ENCODE measurements at regions not wholly inside any gene's neighbourhood (a gene's known extent, or its start where the extent isn't known, plus 50 kb on each side); places are given as distances from the start of the nearest gene placed in this dataset.

DNA sequence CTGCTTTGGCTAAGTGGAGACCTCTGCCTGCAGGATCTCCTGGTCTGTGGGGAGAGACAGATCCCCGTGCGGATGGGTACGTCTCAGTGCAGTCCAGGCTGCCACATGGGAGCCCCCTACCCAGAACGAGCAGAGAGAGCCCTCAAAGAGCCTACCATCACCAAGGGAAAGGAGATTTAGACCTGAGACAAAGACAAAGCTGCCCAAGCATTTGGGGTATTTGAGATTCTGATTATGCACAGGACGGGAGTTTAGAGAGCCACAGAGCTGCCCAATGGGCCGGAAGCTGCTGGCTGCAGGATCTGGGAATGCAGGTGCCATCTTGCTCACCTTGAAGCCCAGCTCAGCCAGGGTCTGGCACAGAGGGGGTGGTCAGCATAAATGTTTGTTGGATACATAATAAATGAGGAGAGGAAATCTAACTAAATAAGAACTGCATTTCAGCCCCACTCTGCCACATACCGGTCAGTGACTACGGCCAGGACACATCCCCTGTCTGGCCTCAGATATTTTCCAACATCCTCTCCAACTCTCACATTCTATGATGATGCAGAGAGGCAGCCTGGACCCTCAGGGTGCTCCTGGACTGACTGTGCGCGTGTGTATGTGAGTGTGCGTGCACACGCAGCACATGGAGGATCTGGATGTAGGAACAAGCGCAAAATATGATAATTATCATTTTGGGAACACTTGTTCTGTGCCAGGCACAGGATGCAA, 157.8 kb downstream of the FGF18 start:
- no peak for TF ChIP-seq JUND (IDR thresholded peaks at IDR 0.05; ENCODE audit: low read depth)
- in situ Hi-C loops (cut with HindIII; ENCODE audit: low pct_unique_long_range_greater_than_20kb, low sequenced_read_pairs) = no loop called here
- no peak for DNase-seq (ENCODE audit: low read depth in 1 of 2, low spot score in 1 of 2)

DNA sequence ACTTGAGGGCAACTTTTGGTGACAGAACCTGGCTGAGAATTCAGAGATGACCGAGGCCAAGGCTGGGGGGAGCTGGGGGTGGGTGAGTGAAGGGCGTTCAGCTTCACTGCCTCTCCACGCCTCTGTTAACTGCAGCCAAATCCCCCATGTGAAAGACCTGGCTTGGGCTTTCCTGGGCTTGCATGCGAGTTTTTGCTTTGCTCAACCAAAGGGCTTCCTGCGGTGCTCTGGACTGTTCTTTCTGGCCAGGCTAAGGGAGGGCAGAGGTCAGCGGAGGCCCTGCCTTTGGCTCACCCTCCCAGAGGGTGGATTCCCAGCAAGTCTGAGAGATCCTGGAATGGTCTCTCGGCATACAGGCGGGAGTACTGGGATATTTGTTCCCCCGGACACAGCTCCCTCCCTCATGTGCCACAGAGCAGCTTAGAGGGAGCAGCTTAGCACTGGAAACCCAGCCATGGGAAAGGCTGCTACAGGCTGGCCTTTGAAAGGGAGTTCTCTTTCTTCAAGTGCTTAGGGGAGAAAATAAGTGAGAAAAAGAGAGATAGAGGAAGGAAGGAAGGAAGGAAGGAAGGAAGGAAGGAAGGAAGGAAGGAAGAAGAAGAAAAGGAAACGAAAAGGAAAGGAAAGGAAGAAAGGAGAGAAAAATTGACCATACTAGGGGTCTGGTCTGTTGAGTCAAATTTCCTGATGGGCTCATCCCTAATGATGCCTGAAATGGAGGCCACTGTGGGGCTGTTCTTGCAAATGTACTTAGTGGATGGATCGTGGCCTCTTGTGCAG, 158.8 kb downstream of the FGF18 start:
- in situ Hi-C loops (cut with HindIII; ENCODE audit: low pct_unique_long_range_greater_than_20kb, low sequenced_read_pairs) = no loop called here
- DNase-seq (ENCODE audit: low read depth in 1 of 2, low spot score in 1 of 2) = no peak

DNA sequence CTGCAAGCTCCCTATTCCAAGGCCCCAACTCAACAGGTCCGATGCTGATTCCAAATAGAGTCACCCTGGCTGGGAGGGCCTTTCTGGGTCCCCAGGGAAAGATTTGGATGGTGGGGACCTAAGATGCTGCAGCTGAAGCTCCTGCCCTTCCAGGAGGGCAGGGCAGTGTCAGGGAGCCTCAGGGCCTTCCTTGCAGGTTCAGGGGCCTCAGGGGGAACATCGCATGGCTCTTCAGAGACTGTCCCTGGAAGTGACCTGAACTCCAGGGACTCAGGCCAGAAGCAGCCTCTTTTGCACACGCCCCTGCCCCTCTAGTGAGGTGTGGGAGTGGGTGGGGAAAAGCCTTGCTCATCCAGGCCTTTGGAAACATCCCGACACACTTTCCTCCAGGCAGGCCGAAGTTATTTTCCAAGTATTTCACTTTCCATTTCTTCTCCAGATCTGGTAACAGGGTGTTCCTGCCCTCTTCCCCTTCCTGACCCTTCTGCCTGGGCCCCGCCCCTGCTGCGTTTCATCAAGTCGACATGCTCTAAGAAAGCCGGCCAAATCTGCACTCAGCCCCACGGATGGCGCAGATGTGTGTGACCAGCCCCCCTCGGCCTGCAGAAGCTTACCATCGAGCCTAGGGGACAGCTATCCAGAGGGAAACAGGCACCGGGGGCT, 159.5 kb downstream of the FGF18 start:
- TF ChIP-seq JUND (IDR thresholded peaks at IDR 0.05; ENCODE audit: low read depth) = no peak
- DNase-seq (ENCODE audit: low read depth in 1 of 2, low spot score in 1 of 2) = no peak
- in situ Hi-C loops (cut with HindIII; ENCODE audit: low pct_unique_long_range_greater_than_20kb, low sequenced_read_pairs) = no loop called here

More for the DNA sequence above, 158.8 kb downstream of the FGF18 start:
- TF ChIP-seq JUND (IDR thresholded peaks at IDR 0.05; ENCODE audit: low read depth) = no peak

DNA sequence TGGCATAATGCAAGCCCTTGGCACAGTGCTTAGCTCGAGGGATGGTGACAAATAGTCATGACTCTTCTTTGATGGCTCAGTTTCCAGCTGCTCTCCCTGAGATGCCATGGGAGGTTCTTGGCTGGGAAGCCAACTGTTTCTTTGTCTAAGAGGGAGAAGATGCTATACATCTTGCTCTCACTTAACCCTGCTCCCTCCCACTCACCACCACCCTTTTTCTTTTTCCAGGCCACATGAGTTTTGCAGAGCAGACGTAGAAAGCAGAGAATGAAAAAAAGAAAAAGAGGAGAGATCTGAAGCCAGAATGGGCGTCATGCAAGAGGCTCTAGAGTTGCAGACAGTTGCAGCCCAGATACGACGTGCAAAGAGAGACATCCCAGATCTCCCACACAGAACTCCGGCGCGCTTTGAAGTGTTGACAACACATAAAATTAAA, 160.5 kb downstream of the FGF18 start:
- no peak for DNase-seq (ENCODE audit: low read depth in 1 of 2, low spot score in 1 of 2)
- no peak for TF ChIP-seq JUND (IDR thresholded peaks at IDR 0.05; ENCODE audit: low read depth)
- in situ Hi-C loops (cut with HindIII; ENCODE audit: low pct_unique_long_range_greater_than_20kb, low sequenced_read_pairs) = no loop called here

DNA sequence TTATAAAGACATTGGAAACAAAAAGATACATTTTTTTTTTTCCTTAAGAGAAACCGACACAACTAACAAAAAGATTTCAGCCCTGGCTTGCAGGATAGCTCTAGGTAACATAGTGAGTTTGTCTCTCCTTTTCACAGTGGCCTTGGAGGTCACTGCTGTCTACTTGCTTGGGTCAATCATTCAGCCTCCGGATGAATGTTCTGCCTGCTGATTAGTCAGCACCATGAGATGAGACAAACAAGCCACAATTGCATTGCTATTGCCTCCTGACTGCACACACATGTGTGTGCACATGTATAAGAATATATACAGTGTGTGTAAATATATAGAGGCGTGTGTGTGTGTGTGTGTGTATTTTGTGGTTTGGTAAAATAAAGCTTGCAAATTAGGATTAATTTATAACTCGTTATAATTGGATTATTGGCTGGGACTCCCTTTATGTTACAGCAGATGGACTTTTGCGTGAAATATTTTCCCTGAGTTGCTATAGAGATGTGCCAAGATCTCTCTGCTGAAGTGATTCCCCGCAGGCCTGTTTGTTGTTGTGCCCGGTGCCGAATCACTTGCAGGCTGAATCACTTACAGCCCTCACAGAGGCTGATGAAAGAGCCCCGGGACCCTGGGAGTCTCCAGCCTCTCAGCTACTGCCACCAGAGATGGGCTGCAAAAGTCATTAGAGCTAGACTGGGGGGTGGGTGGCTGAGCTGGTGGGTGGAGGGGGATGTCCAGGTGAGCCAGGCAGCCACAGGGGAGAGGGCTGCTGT, 161.2 kb downstream of the FGF18 start:
- TF ChIP-seq JUND (IDR thresholded peaks at IDR 0.05; ENCODE audit: low read depth) = no peak
- DNase-seq (ENCODE audit: low read depth in 1 of 2, low spot score in 1 of 2) = no peak
- in situ Hi-C loops (cut with HindIII; ENCODE audit: low pct_unique_long_range_greater_than_20kb, low sequenced_read_pairs) = no loop called here

DNA sequence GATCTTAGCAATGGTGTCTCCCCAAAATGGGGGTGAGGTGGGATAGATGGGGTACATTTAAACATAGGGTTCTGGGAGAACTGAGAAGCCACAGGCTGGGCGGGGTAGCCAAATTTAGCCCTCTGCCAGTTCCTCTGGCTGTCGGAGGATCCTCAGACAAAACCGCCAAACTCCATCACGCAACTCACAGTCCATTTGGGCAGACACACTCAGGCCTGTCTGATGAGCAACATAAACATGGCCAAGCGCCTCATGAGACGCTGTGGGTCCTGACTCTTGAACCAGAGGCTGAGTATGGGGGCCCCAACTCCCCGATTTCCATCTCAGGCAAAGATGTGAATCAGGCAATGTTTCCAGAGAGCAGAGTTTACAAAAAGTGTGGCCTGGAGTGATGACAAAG, 162.3 kb downstream of the FGF18 start:
- no peak for DNase-seq (ENCODE audit: low read depth in 1 of 2, low spot score in 1 of 2)
- TF ChIP-seq JUND (IDR thresholded peaks at IDR 0.05; ENCODE audit: low read depth) = no peak
- in situ Hi-C loops (cut with HindIII; ENCODE audit: low pct_unique_long_range_greater_than_20kb, low sequenced_read_pairs) = no loop called here

DNA sequence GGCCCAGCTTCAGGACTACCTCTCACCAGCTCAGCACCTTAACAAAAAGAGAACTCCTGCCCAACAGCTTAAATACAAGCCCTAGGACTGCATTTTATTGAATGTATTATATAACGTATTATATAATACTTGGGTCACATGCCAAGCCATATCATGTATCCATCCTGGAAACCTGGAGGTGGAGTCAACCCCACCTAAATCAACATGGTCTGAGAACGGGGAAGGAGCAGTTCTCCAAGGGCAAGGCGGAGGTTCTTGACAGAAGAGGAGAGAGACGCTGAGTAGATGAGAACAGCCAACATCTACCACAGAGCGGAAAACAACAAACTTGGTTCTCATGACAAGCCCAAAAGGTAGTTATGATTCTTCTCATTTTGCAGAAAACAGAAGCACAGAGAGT, 163.4 kb downstream of the FGF18 start:
- in situ Hi-C loops (cut with HindIII; ENCODE audit: low pct_unique_long_range_greater_than_20kb, low sequenced_read_pairs) = no loop called here
- TF ChIP-seq JUND (IDR thresholded peaks at IDR 0.05; ENCODE audit: low read depth) = no peak
- DNase-seq (ENCODE audit: low read depth in 1 of 2, low spot score in 1 of 2) = no peak

DNA sequence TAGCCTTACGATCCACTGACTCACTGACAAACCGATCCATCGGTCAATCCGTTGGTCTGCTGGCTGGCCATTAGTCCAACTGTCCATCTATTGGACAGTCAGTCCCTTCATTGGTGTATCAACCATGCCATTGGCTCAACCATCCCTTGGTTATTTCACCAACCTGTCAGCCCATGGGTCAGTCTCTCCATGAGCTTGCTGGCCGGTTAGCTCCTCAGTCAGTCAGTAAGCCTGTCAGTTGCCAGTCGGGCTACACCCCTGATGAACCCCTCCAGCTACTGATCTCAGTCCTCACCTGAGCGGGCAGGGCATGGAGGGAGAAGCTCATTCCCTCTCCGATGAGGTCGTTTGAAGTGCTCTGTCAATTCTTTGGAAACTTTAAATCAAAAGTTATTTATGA, 166.5 kb downstream of the FGF18 start:
- DNase-seq (ENCODE audit: low read depth in 1 of 2, low spot score in 1 of 2) = no peak
- in situ Hi-C loops (cut with HindIII; ENCODE audit: low pct_unique_long_range_greater_than_20kb, low sequenced_read_pairs) = no loop called here
- no peak for TF ChIP-seq JUND (IDR thresholded peaks at IDR 0.05; ENCODE audit: low read depth)

DNA sequence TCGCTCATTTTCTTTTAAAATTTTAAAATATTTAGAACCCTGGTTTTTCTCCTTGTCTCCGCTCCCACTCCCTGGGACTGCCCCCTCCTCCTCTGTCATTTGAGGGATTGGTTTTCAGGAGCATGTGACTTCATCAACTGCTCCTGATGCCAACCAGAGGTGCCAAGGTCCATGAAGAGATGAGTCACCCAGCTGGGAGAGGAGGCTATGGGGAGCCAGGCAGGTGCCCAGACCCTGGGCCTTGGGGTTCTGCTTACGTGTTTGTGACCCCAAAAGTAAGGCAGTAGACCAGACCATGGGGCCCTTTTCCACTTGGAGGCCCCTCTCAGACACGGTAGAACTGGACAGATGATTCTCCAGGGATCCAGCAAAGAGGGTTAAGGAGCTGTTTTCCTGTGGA, 167.0 kb downstream of the FGF18 start:
- no peak for TF ChIP-seq JUND (IDR thresholded peaks at IDR 0.05; ENCODE audit: low read depth)
- in situ Hi-C loops (cut with HindIII; ENCODE audit: low pct_unique_long_range_greater_than_20kb, low sequenced_read_pairs) = no loop called here
- DNase-seq (ENCODE audit: low read depth in 1 of 2, low spot score in 1 of 2) = no peak

DNA sequence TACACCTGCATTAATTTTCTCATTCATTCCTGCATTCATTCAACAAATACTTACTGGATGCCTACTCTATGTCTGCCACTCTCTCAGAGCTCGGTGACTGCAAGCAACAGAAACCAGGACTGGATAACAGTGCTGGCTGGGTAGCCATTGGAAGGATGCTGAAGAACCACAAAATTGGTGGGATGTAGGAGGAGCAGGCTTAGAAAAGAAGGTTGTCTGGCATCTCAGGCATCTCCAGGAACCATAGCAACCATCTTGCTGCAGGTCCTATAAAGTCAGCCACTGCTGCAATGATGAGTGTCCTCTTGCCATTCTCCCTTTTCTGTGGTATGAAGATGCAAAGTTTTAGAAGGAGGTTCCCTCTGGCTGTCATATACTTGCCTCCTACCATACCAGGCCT, 168.6 kb downstream of the FGF18 start:
- no peak for DNase-seq (ENCODE audit: low read depth in 1 of 2, low spot score in 1 of 2)
- in situ Hi-C loops (cut with HindIII; ENCODE audit: low pct_unique_long_range_greater_than_20kb, low sequenced_read_pairs) = no loop called here

DNA sequence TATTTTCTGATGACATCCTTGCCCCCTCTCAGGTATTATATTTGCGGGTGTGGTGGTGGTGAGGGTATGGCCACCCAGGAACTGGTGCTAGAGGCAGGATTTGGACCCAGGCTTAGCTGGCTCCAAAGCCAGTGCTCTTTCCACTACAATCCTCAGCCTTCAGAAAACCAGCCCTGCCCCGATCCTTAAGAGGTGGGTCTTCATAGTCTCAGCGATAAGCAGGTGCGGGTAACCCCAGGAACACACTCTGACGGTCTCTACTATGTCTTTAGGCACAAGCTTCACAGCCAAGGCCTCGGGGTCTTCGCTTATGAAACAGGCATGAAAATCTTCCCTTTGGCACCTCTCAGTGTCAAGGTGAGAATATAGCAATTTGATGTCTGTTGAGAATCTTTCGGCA, 169.3 kb downstream of the FGF18 start:
- TF ChIP-seq JUND (IDR thresholded peaks at IDR 0.05; ENCODE audit: low read depth) = no peak
- in situ Hi-C loops (cut with HindIII; ENCODE audit: low pct_unique_long_range_greater_than_20kb, low sequenced_read_pairs) = no loop called here
- no peak for DNase-seq (ENCODE audit: low read depth in 1 of 2, low spot score in 1 of 2)

More for the DNA sequence above, 168.6 kb downstream of the FGF18 start:
- TF ChIP-seq JUND (IDR thresholded peaks at IDR 0.05; ENCODE audit: low read depth) = no peak

DNA sequence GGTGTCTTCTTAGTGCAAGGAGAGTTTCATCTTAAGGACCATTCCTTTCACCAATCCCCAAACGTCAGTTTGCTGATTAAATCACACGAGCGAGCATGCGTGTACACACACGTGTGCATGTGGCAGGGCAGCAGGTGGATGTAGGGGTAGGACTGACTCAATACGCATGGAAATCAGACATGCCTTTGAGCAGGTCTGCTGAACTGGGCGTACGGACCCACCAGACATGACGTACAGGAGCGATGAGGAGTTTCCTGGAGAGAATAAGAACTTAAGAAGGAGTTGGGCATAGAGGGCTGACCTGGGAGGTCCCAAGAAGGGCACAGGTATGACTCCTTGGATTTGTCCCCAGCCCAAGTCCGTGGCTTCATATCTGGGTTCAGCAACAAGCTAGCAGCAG, 170.0 kb downstream of the FGF18 start:
- DNase-seq (ENCODE audit: low read depth in 1 of 2, low spot score in 1 of 2) = no peak
- TF ChIP-seq JUND (IDR thresholded peaks at IDR 0.05; ENCODE audit: low read depth) = no peak
- in situ Hi-C loops (cut with HindIII; ENCODE audit: low pct_unique_long_range_greater_than_20kb, low sequenced_read_pairs) = no loop called here
